ENCODE measurements at regions not wholly inside any gene's neighbourhood (a gene's known extent, or its start where the extent isn't known, plus 50 kb on each side); places are given as distances from the start of the nearest gene placed in this dataset.

DNA sequence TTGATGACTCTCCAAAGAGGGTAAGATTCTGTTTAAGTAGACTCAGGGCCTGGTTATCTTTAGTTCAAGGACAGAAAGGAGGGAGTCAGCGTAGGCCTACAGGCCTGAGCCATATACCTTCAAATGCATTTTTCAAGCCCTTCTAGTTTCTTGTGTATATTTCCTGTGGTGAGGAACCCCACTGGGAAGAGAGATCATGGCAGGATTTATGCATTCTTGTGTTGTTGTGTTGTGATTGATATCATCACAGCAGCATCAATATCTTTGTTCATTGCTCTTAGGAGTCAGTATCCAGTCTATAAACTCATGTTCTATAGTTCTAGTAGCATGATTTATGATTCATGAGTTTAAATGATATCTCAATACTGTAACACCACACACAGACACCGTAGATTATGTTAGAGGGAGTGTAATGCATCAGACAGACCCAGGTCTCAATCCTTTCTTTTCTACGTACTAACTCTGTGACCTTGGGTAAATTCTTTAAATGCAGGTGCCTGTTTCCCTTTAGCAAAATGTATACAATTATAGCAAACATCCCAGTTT, 427.5 kb downstream of the PDCD6IP start:
- Histone ChIP-seq H3K9ac (no peak overlapping the region), H3K4me1 (ENCODE audit: low read depth, poor library complexity, severe bottlenecking) (no peaks in the 10 kb centered on the region), H3K4me2 (no peak overlapping the region), H3K27ac (no peak overlapping the region), H2AFZ (ENCODE audit: low read depth) (no peak overlapping the region), H3K27me3 (ENCODE audit: insufficient read depth, low read depth) (no peaks in the 10 kb centered on the region), H3K36me3 (ENCODE audit: insufficient read depth) (no peaks in the 10 kb centered on the region), H3K4me3 (IDR thresholded peaks at IDR 0.05; ENCODE audit: insufficient read depth, low read depth, low read length) (no peak overlapping the region), H3K79me2 (ENCODE audit: insufficient read depth, low read depth) (no peaks in the 10 kb centered on the region), H4K20me1 (ENCODE audit: insufficient read depth) (no peaks in the 10 kb centered on the region)
- TF ChIP-seq, protein P1, sequence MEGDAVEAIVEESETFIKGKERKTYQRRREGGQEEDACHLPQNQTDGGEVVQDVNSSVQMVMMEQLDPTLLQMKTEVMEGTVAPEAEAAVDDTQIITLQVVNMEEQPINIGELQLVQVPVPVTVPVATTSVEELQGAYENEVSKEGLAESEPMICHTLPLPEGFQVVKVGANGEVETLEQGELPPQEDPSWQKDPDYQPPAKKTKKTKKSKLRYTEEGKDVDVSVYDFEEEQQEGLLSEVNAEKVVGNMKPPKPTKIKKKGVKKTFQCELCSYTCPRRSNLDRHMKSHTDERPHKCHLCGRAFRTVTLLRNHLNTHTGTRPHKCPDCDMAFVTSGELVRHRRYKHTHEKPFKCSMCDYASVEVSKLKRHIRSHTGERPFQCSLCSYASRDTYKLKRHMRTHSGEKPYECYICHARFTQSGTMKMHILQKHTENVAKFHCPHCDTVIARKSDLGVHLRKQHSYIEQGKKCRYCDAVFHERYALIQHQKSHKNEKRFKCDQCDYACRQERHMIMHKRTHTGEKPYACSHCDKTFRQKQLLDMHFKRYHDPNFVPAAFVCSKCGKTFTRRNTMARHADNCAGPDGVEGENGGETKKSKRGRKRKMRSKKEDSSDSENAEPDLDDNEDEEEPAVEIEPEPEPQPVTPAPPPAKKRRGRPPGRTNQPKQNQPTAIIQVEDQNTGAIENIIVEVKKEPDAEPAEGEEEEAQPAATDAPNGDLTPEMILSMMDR (conservative IDR thresholded peaks at IDR 0.05; ENCODE audit: low read depth, low read length) = no peak

DNA sequence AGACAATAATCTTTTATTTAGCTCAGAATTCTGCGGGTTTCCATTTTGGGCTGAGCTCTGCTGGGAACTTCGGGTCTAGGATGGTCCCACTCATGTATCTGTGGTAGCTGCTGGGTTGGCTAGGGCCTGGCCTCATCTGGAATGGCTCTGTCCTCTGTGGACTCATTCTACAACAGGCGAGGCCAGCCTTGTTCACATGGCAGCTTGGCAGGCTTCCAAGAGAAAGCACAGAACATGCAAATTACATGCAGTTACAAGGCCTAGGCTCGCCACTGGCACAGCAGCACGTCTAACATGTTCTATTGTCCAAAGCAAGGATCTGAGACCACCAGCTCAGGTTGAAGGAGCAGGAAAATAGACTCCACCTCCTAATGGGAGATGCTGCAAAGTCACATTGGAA, 431.4 kb downstream of the PDCD6IP start:
- Histone ChIP-seq H2AFZ (ENCODE audit: low read depth) (no peak overlapping the region), H3K9ac (no peak overlapping the region), H3K4me1 (ENCODE audit: low read depth, poor library complexity, severe bottlenecking) (no peaks in the 10 kb centered on the region), H3K36me3 (ENCODE audit: insufficient read depth) (no peaks in the 10 kb centered on the region), H3K27ac (no peak overlapping the region), H4K20me1 (ENCODE audit: insufficient read depth) (no peaks in the 10 kb centered on the region), H3K79me2 (ENCODE audit: insufficient read depth, low read depth) (no peaks in the 10 kb centered on the region), H3K27me3 (ENCODE audit: insufficient read depth, low read depth) (no peaks in the 10 kb centered on the region), H3K4me2 (no peak overlapping the region), H3K4me3 (IDR thresholded peaks at IDR 0.05; ENCODE audit: insufficient read depth, low read depth, low read length) (no peak overlapping the region)
- TF ChIP-seq, protein P1 (conservative IDR thresholded peaks at IDR 0.05; ENCODE audit: low read depth, low read length) = no peak

DNA sequence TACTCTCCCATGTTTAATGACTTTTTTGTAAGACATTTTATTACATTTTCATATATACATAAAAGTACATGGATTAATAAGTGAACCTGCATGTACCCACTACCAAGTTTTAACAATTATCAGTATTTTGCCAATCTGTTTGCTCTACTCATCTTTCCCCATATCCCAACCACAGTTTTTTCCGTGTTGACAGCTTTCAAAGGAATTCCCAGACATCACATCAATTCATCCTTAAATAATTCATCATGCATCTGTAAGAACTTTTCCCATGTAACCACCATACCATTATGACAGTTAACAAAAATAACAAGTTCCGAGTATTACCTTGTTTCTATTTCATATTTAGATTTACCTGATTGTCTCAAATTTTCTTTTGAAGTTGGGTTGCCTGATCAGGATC, 436.7 kb downstream of the PDCD6IP start:
- Histone ChIP-seq H3K27me3 (ENCODE audit: insufficient read depth, low read depth) (no peaks in the 10 kb centered on the region), H3K4me3 (IDR thresholded peaks at IDR 0.05; ENCODE audit: insufficient read depth, low read depth, low read length) (no peak overlapping the region), H3K27ac (no peak overlapping the region), H3K79me2 (ENCODE audit: insufficient read depth, low read depth) (no peaks in the 10 kb centered on the region), H4K20me1 (ENCODE audit: insufficient read depth) (no peaks in the 10 kb centered on the region), H3K4me1 (ENCODE audit: low read depth, poor library complexity, severe bottlenecking) (no peaks in the 10 kb centered on the region), H3K4me2 (no peak overlapping the region), H3K9ac (no peak overlapping the region), H2AFZ (ENCODE audit: low read depth) (no peak overlapping the region), H3K36me3 (ENCODE audit: insufficient read depth) (no peaks in the 10 kb centered on the region)
- TF ChIP-seq, protein P1 (conservative IDR thresholded peaks at IDR 0.05; ENCODE audit: low read depth, low read length) = no peak

DNA sequence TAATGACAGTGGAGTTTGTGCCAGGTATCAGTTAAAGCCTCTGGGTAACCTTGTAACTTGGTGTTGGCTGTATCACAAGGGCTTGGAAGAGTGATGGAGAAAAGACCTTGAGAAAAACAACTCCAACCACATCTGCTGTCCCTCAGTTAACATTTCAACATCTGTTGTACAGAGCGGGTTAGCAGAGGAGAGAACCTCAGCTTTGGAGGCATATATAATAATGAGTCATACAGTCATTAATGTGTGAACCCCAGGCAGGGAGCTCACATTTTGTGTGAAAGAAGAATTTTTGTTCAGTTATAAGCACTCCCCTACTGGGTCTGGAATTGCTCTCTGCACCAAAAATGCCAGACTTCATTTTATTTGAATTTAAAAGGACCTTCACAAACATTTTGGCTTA, 439.5 kb downstream of the PDCD6IP start:
- Histone ChIP-seq H3K4me3 (IDR thresholded peaks at IDR 0.05; ENCODE audit: insufficient read depth, low read depth, low read length) (no peak overlapping the region), H3K36me3 (ENCODE audit: insufficient read depth) (no peaks in the 10 kb centered on the region), H3K4me2 (no peak overlapping the region), H4K20me1 (ENCODE audit: insufficient read depth) (no peaks in the 10 kb centered on the region), H3K9ac (no peak overlapping the region), H3K27me3 (ENCODE audit: insufficient read depth, low read depth) (no peaks in the 10 kb centered on the region), H3K27ac (no peak overlapping the region), H2AFZ (ENCODE audit: low read depth) (no peak overlapping the region), H3K79me2 (ENCODE audit: insufficient read depth, low read depth) (no peaks in the 10 kb centered on the region), H3K4me1 (ENCODE audit: low read depth, poor library complexity, severe bottlenecking) (no peaks in the 10 kb centered on the region)
- TF ChIP-seq, protein P1 (conservative IDR thresholded peaks at IDR 0.05; ENCODE audit: low read depth, low read length) = no peak

All from KMS-11 (cell line).